Loucy (cell line): ENCODE measurements at regions not wholly inside any gene's neighbourhood (a gene's known extent, or its start where the extent isn't known, plus 50 kb on each side); places are given as distances from the start of the nearest gene placed in this dataset.
"Not testable (repeated sequence)": the region's sequence is repeated elsewhere in the genome, so short reads cannot be mapped to it uniquely, and the experiment has no call there.

Source experiments
- H2AFZ ChIP-seq: fragments of 200-600 bp; sonication (generic); 2 replicates; pipeline ENCODE4 v1.6.0; 2016; ENCODE audit warnings: antibody characterized with exemption, mild to moderate bottlenecking, low read length, moderate library complexity
- H3F3A ChIP-seq: fragments of 200-600 bp; 2 replicates; pipeline ENCODE4 v1.6.0; 2016; ENCODE audit warnings: antibody characterized with exemption, low read depth, mild to moderate bottlenecking
- H3K27me3 ChIP-seq: fragments of 200-600 bp; sonication (generic); 2 replicates; pipeline ENCODE4 v1.6.1; 2014; ENCODE audit warnings: low read length, mild to moderate bottlenecking; ENCODE audit not compliant: insufficient read depth, poor library complexity, severe bottlenecking
- H3K36me3 ChIP-seq: fragments of 200-600 bp; sonication (generic); 2 replicates; pipeline ENCODE4 v1.6.1; 2016; ENCODE audit warnings: low read length; ENCODE audit not compliant: insufficient read depth
- H3K4me1 ChIP-seq: fragments of 200-600 bp; sonication (generic); 2 replicates; pipeline ENCODE4 v1.5.1; 2014; ENCODE audit warnings: low read length, mild to moderate bottlenecking; ENCODE audit not compliant: insufficient read depth, poor library complexity, severe bottlenecking
- H3K4me2 ChIP-seq: fragments of 200-600 bp; sonication (generic); 2 replicates; pipeline ENCODE4 v1.6.0; 2014; ENCODE audit warnings: antibody characterized with exemption, low read length, low read depth, mild to moderate bottlenecking; ENCODE audit not compliant: poor library complexity, severe bottlenecking
- H3K4me3 ChIP-seq: fragments of 200-600 bp; sonication (generic); 2 replicates; pipeline ENCODE4 v1.5.1; 2014; ENCODE audit warnings: low read length, mild to moderate bottlenecking, mixed read lengths; ENCODE audit not compliant: poor library complexity, severe bottlenecking
- H3K79me2 ChIP-seq: fragments of 200-600 bp; sonication (generic); 2 replicates; pipeline ENCODE4 v1.6.1; 2014; ENCODE audit warnings: low read length; ENCODE audit not compliant: insufficient read depth
- H3K9ac ChIP-seq: fragments of 200-600 bp; sonication (generic); 2 replicates; pipeline ENCODE4 v1.6.0; 2014; ENCODE audit warnings: mild to moderate bottlenecking, low read depth, low read length, moderate library complexity; ENCODE audit not compliant: poor library complexity, severe bottlenecking
- H3K9me2 ChIP-seq: fragments of 200-600 bp; sonication (generic); replicated peaks from 2 replicates; pipeline ENCODE4 v1.6.1; 2016; ENCODE audit warnings: low read depth, low read length, mixed read lengths
- H3K9me3 ChIP-seq: fragments of 200-600 bp; sonication (generic); 2 replicates; pipeline ENCODE4 v1.6.1; 2014; ENCODE audit warnings: mild to moderate bottlenecking, antibody characterized with exemption, low read length, low read depth; ENCODE audit not compliant: insufficient read depth
- H4K20me1 ChIP-seq: fragments of 200-600 bp; sonication (generic); 2 replicates; pipeline ENCODE4 v1.6.0; 2014; ENCODE audit warnings: antibody characterized with exemption, low read length, mild to moderate bottlenecking; ENCODE audit not compliant: insufficient read depth, poor library complexity, severe bottlenecking
- CTCF ChIP-seq: fragments of 200-600 bp; sonication (generic); conservative IDR thresholded peaks from 2 replicates; pipeline ENCODE4 v1.5.1; 2014; ENCODE audit warnings: mild to moderate bottlenecking, antibody characterized with exemption, low read length
- EZH2phosphoT487 ChIP-seq: fragments of 200-600 bp; IDR thresholded peaks from 2 replicates; pipeline ENCODE4 v1.6.1; 2018; ENCODE audit warnings: antibody characterized with exemption, mild to moderate bottlenecking, moderate library complexity, borderline replicate concordance

GRCh38 chr6:84953111-84953755 is 188.8 kb upstream of the TBX18 start:
- H3K36me3 ChIP-seq: no peaks in the 10 kb centered on the region
- H3K9me2 ChIP-seq: no peaks in the 10 kb centered on the region
- no peaks in the 10 kb centered on the region for H3K4me1 ChIP-seq
- no peaks in the 10 kb centered on the region for H4K20me1 ChIP-seq
- no peak for TF ChIP-seq CTCF
- TF ChIP-seq EZH2phosphoT487: no peak
- no peak overlapping the region for H3K9ac ChIP-seq
- no peaks in the 10 kb centered on the region for H3K79me2 ChIP-seq
- H3F3A ChIP-seq: no peaks in the 10 kb centered on the region
- no peak overlapping the region for H3K4me2 ChIP-seq
- H3K9me3 ChIP-seq: peaks cover 6% of the 10 kb centered on the region; the same call in 1 of the 2 replicates
- no peak overlapping the region for H3K4me3 ChIP-seq
- H3K27me3 ChIP-seq: no peaks in the 10 kb centered on the region
- H2AFZ ChIP-seq: no peak overlapping the region

GRCh38 chr6:84944926-84945325 is 180.5 kb upstream of the TBX18 start:
- H3K4me3 ChIP-seq, H4K20me1 ChIP-seq, H3K79me2 ChIP-seq, H3K9ac ChIP-seq, H3K9me3 ChIP-seq, H3K9me2 ChIP-seq, H3K4me1 ChIP-seq, H3K4me2 ChIP-seq, H2AFZ ChIP-seq, H3K27me3 ChIP-seq, H3K36me3 ChIP-seq, H3F3A ChIP-seq: not testable (repeated sequence)

DNA sequence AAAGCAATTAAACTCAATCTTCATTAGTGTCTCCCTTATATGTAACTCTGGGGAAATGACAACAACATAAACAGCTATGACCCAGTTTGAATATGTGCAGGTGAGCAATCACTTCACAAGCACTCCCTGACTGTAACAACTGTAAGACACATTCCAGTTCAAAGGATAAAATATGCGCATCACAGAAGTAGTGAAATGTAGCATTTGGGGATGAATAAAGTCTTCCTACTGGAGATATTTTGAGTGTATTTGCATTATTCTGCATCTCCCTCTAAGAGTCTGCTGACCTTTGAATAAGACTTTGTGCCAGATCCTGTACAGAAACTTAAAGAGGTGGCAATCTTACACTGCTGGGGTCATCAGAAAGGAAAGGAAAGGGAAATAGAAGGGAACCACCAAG is 179.5 kb upstream of the TBX18 start:
- no peak overlapping the region for H2AFZ ChIP-seq
- no peaks in the 10 kb centered on the region for H3F3A ChIP-seq
- H3K9ac ChIP-seq: no peak overlapping the region
- no peaks in the 10 kb centered on the region for H3K9me3 ChIP-seq
- no peaks in the 10 kb centered on the region for H3K4me1 ChIP-seq
- H3K9me2 ChIP-seq: no peaks in the 10 kb centered on the region
- H4K20me1 ChIP-seq: no peaks in the 10 kb centered on the region
- H3K36me3 ChIP-seq: no peaks in the 10 kb centered on the region
- no peak overlapping the region for H3K4me3 ChIP-seq
- TF ChIP-seq EZH2phosphoT487: no peak
- no peak for TF ChIP-seq CTCF
- no peak overlapping the region for H3K4me2 ChIP-seq
- H3K27me3 ChIP-seq: no peaks in the 10 kb centered on the region
- no peaks in the 10 kb centered on the region for H3K79me2 ChIP-seq

DNA sequence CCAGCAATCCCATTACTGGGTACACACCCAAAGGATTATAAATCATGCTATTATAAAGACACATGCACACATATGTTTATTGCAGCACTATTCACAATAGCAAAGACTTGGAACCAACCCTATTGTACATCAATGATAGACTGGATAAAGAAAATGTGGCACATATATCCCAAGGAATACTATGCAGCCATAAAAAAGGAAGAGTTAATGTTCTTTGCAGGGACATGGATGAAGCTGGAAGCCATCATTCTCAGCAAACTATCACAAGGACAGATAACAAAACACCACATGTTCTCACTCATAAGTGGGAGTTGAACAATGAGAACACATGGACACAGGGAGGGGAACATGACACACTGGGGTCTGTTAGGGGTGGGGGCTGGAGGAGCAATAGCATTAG is 177.2 kb upstream of the TBX18 start:
- H3K9me3 ChIP-seq, H2AFZ ChIP-seq, H3K4me3 ChIP-seq, H3K9me2 ChIP-seq, H3K9ac ChIP-seq, H3K27me3 ChIP-seq, H3K36me3 ChIP-seq, H3K4me1 ChIP-seq, H3K4me2 ChIP-seq, H3F3A ChIP-seq, H3K79me2 ChIP-seq, H4K20me1 ChIP-seq: not testable (repeated sequence)
